ENCODE measurements at regions not wholly inside any gene's neighbourhood (a gene's known extent, or its start where the extent isn't known, plus 50 kb on each side); places are given as distances from the start of the nearest gene placed in this dataset.

- Histone ChIP-seq H3K4me1 (ENCODE audit: control insufficient read depth, insufficient read depth, low read length, poor library complexity, severe bottlenecking) (peaks cover 3% of the 10 kb centered on the region), H3K36me3 (ENCODE audit: control insufficient read depth, insufficient read depth, low read length) (no peaks in the 10 kb centered on the region), H3K4me3 (ENCODE audit: insufficient read depth, low read depth, low read length, poor library complexity, severe bottlenecking) (no peak overlapping the region), H3K27me3 (replicated peaks; ENCODE audit: control insufficient read depth, insufficient read depth, low read length, poor library complexity, severe bottlenecking) (no peaks in the 10 kb centered on the region), H3K9me3 (ENCODE audit: control insufficient read depth, low read length) (no peaks in the 10 kb centered on the region), H3K27ac (ENCODE audit: insufficient read depth, low read length, poor library complexity, severe bottlenecking) (no peak overlapping the region)
- DNase-seq: no peak
These were observed 59.1 kb upstream of the IQSEC1 start for GRCh38 chr3:13132281-13132680.

- no peaks in the 10 kb centered on the region for H3K27me3 ChIP-seq (replicated peaks; ENCODE audit: control insufficient read depth, insufficient read depth, low read length, poor library complexity, severe bottlenecking)
- no peaks in the 10 kb centered on the region for H3K36me3 ChIP-seq (ENCODE audit: control insufficient read depth, insufficient read depth, low read length)
- peaks cover 3% of the 10 kb centered on the region for H3K4me1 ChIP-seq (ENCODE audit: control insufficient read depth, insufficient read depth, low read length, poor library complexity, severe bottlenecking)
- H3K4me3 ChIP-seq (ENCODE audit: insufficient read depth, low read depth, low read length, poor library complexity, severe bottlenecking): no peak overlapping the region
- H3K9me3 ChIP-seq (ENCODE audit: control insufficient read depth, low read length): no peaks in the 10 kb centered on the region
- H3K27ac ChIP-seq (ENCODE audit: insufficient read depth, low read length, poor library complexity, severe bottlenecking): no peak overlapping the region
- DNase-seq: no peak
These were observed 57.4 kb upstream of the IQSEC1 start for GRCh38 chr3:13130464-13131193.

GRCh38 chr3:13125092-13126015 is 52.1 kb upstream of the IQSEC1 start:
- H3K9me3 ChIP-seq (ENCODE audit: control insufficient read depth, low read length): no peaks in the 10 kb centered on the region
- H3K27me3 ChIP-seq (replicated peaks; ENCODE audit: control insufficient read depth, insufficient read depth, low read length, poor library complexity, severe bottlenecking): no peaks in the 10 kb centered on the region
- H3K4me1 ChIP-seq (ENCODE audit: control insufficient read depth, insufficient read depth, low read length, poor library complexity, severe bottlenecking): no peaks in the 10 kb centered on the region
- no peak for DNase-seq
- H3K27ac ChIP-seq (ENCODE audit: insufficient read depth, low read length, poor library complexity, severe bottlenecking): no peak overlapping the region
- H3K4me3 ChIP-seq (ENCODE audit: insufficient read depth, low read depth, low read length, poor library complexity, severe bottlenecking): no peak overlapping the region
- H3K36me3 ChIP-seq (ENCODE audit: control insufficient read depth, insufficient read depth, low read length): no peaks in the 10 kb centered on the region

- H3K4me3 ChIP-seq (ENCODE audit: insufficient read depth, low read depth, low read length, poor library complexity, severe bottlenecking): no peak overlapping the region
- no peaks in the 10 kb centered on the region for H3K36me3 ChIP-seq (ENCODE audit: control insufficient read depth, insufficient read depth, low read length)
- no peaks in the 10 kb centered on the region for H3K27me3 ChIP-seq (replicated peaks; ENCODE audit: control insufficient read depth, insufficient read depth, low read length, poor library complexity, severe bottlenecking)
- H3K4me1 ChIP-seq (ENCODE audit: control insufficient read depth, insufficient read depth, low read length, poor library complexity, severe bottlenecking): no peaks in the 10 kb centered on the region
- no peak for DNase-seq
- H3K9me3 ChIP-seq (ENCODE audit: control insufficient read depth, low read length): no peaks in the 10 kb centered on the region
- no peak overlapping the region for H3K27ac ChIP-seq (ENCODE audit: insufficient read depth, low read length, poor library complexity, severe bottlenecking)
These were observed 51.4 kb upstream of the IQSEC1 start for GRCh38 chr3:13124631-13125030.

GRCh38 chr3:13123765-13124164 is 50.5 kb upstream of the IQSEC1 start:
- no peak for DNase-seq
- Histone ChIP-seq H3K27ac (ENCODE audit: insufficient read depth, low read length, poor library complexity, severe bottlenecking) (no peak overlapping the region), H3K4me3 (ENCODE audit: insufficient read depth, low read depth, low read length, poor library complexity, severe bottlenecking) (no peak overlapping the region), H3K4me1 (ENCODE audit: control insufficient read depth, insufficient read depth, low read length, poor library complexity, severe bottlenecking) (no peaks in the 10 kb centered on the region), H3K36me3 (ENCODE audit: control insufficient read depth, insufficient read depth, low read length) (no peaks in the 10 kb centered on the region), H3K9me3 (ENCODE audit: control insufficient read depth, low read length) (no peaks in the 10 kb centered on the region), H3K27me3 (replicated peaks; ENCODE audit: control insufficient read depth, insufficient read depth, low read length, poor library complexity, severe bottlenecking) (no peaks in the 10 kb centered on the region)

GRCh38 chr3:13123013-13123654 is 49.9 kb upstream of the IQSEC1 start:
- no peaks in the 10 kb centered on the region for H3K9me3 ChIP-seq (ENCODE audit: control insufficient read depth, low read length)
- no peaks in the 10 kb centered on the region for H3K36me3 ChIP-seq (ENCODE audit: control insufficient read depth, insufficient read depth, low read length)
- H3K27ac ChIP-seq (ENCODE audit: insufficient read depth, low read length, poor library complexity, severe bottlenecking): no peak overlapping the region
- no peaks in the 10 kb centered on the region for H3K27me3 ChIP-seq (replicated peaks; ENCODE audit: control insufficient read depth, insufficient read depth, low read length, poor library complexity, severe bottlenecking)
- no peaks in the 10 kb centered on the region for H3K4me1 ChIP-seq (ENCODE audit: control insufficient read depth, insufficient read depth, low read length, poor library complexity, severe bottlenecking)
- DNase-seq: no peak
- no peak overlapping the region for H3K4me3 ChIP-seq (ENCODE audit: insufficient read depth, low read depth, low read length, poor library complexity, severe bottlenecking)
